Left colon (tissue), 2 donors: ENCODE measurements at regions not wholly inside any gene's neighbourhood (a gene's known extent, or its start where the extent isn't known, plus 50 kb on each side); places are given as distances from the start of the nearest gene placed in this dataset.

Experiments used
- ATAC-seq: fragments of 200-7000 bp; cut with Tn5 transposase; one replicate; pipeline ENCODE4 v1.9.1; 2020; ENCODE audit warnings: mild to moderate bottlenecking, moderate library complexity
- DNase-seq, 2 donors: peaks; one replicate each; pipeline ENCODE4 v3.0.0-alpha.2; 2020
- intact Hi-C, 2 donors: fragments of 100-400 bp; cut with DNase I in 1 of 2; cut with micrococcal nuclease in 1 of 2; formaldehyde crosslinking; loops; one replicate each; pipeline versions ENCODE4 v1.11.2 to v1.14.0; 2022; cut with DNase I, micrococcal nuclease
- donor health status: DM: no; HTN: no; CAD: no.
- donor health status: DM: yes; HTN: yes; CAD: no.

DNA sequence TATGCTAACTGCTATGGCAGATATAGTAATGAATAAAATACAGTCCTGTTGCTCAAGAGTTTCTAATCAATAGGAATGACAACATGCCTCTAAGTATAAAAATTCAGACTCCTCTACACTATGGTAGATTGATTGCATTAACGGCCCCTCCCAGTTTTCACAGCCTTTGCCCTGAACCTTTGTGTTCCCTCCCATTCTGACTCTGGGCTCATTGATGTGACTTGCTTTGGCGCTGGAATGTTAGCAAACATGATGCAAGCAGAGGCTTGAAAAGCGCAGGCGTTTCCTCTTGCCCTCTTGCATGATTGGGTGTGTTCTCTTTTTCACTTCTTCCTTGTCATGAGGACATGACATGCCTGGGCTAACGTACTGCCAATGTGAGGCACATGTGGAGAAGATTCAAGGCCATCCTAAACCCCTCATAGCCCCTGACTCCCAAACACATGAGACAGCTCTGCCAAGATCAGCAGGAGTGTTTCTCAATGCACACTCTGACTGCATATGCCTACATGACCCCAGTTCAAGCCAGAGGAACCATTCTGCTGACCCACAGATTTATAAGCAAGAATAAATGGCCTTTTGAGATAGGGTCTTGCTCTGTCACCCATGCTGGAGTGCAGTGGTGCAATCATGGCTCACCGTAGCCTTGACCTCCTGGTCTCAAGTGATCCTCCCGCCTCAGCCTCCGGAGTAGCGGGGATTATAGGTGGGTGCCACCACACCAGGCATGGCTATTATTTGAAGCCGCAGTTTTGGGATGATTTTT lies 49.7 kb upstream of the CD28 start:
- intact Hi-C loops, result loop anchor here in 1 of 2 donors (10.0 kb wide), 2 partner anchors 122 to 172 kb away; partner anchors contain the start of gene RAPH1
- DNase-seq (peak; percentile 66 to 90), ATAC-seq (peak; percentile 97)
